DMS53 treated with DMSO at 0.1 percent for 48 hours (cell line): ENCODE measurements at regions not wholly inside any gene's neighbourhood (a gene's known extent, or its start where the extent isn't known, plus 50 kb on each side); places are given as distances from the start of the nearest gene placed in this dataset.

ENCODE experiments used
- DNase-seq: peaks from one replicate; lab custom pipeline; 2025; ENCODE audit not compliant: unreplicated experiment; lab: John Stamatoyannopoulos, UW

- DNase-seq, result no peak
Observed at GRCh38 chr7:84549409-84549808, 354.8 kb upstream of the SEMA3A start.

GRCh38 chr7:84548366-84549365, 354.1 kb upstream of the SEMA3A start:
- DNase-seq, result no peak

GRCh38 chr7:84547331-84547730, 352.7 kb upstream of the SEMA3A start:
- DNase-seq, result no peak

- DNase-seq, result no peak
Observed at GRCh38 chr7:84546403-84546802, 351.8 kb upstream of the SEMA3A start.

- DNase-seq, result no peak
Observed at GRCh38 chr7:84538268-84538667, 343.7 kb upstream of the SEMA3A start.

GRCh38 chr7:84536271-84536870, 341.8 kb upstream of the SEMA3A start:
- peak; percentile 43 for DNase-seq

- DNase-seq, result no peak
Observed at GRCh38 chr7:84535580-84536270, 341.1 kb upstream of the SEMA3A start.

GRCh38 chr7:84533182-84533581, 338.6 kb upstream of the SEMA3A start:
- DNase-seq, result no peak

GRCh38 chr7:84532196-84532595, 337.6 kb upstream of the SEMA3A start:
- no peak for DNase-seq

GRCh38 chr7:84529480-84530205, 335.1 kb upstream of the SEMA3A start:
- peak; percentile 11 for DNase-seq

GRCh38 chr7:84528756-84529479, 334.3 kb upstream of the SEMA3A start:
- no peak for DNase-seq

- DNase-seq, result no peak
Observed at GRCh38 chr7:84524714-84525694, 330.4 kb upstream of the SEMA3A start.

- no peak for DNase-seq
Observed at GRCh38 chr7:84513061-84513460, 318.5 kb upstream of the SEMA3A start.

- no peak for DNase-seq
Observed at GRCh38 chr7:84512055-84512454, 317.5 kb upstream of the SEMA3A start.

- DNase-seq, result no peak
Observed at GRCh38 chr7:84510505-84510904, 315.9 kb upstream of the SEMA3A start.

GRCh38 chr7:84509522-84509921, 314.9 kb upstream of the SEMA3A start:
- no peak for DNase-seq

- no peak for DNase-seq
Observed at GRCh38 chr7:84508606-84509005, 314.0 kb upstream of the SEMA3A start.

- no peak for DNase-seq
Observed at GRCh38 chr7:84507529-84507928, 312.9 kb upstream of the SEMA3A start.

GRCh38 chr7:84506151-84506550, 311.6 kb upstream of the SEMA3A start:
- DNase-seq, result no peak
